ENCODE measurements at regions not wholly inside any gene's neighbourhood (a gene's known extent, or its start where the extent isn't known, plus 50 kb on each side); places are given as distances from the start of the nearest gene placed in this dataset.

DNA sequence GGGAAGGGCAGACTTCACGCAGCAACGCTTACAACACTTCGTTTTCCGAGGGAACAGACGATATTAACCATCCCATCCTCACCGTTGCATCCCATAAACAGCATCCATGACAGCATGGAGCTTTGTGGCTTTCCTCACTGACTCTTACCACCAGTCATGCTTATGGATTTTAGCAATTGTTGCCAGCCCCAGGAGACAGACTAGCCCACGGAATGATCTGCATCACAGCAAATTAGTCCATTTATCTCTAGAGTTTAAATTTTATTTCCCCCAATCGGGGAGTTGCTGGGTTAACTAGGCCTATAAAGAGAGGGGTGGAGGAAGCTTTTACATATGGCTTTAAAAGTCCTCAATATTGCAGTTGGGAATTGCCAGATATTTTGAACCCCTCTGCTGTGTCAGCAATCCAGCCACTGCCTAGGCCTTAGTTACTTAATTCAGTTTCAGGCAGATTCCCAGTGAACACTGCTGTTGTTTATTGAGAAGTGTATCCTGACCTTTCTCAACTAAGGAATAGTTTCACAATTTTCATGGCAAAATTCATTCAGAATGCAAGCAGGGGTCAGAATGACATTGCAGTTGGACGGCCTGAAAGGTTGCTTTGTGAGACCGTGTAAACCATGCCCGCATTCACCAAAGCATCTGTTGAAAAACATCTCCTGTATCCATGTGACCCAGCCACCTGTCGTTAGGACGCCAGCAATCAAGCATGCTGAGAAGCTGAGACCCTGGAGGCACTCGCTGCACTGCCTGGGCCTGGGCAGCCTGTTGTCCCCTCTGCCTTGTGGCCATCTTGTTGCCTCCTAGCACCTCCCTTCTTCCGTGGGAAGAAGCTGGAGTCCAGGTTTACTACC is 397.4 kb upstream of the TPM1 start:
- H3K4me1 ChIP-seq, result peaks cover 0 to 6% of the 10 kb centered on the region in 2 donors
- no peaks in the 10 kb centered on the region for H3K27me3 ChIP-seq
- no peak overlapping the region for H3K27ac ChIP-seq
- no peaks in the 10 kb centered on the region for H3K9me3 ChIP-seq
- no peaks in the 10 kb centered on the region for H3K36me3 ChIP-seq
- DNase-seq (ENCODE audit: low spot score in 2 of 2), result no peak
- no peak for TF ChIP-seq CTCF (IDR thresholded peaks at IDR 0.05)
- intact Hi-C loops (cut with DNase I), result no loop called here
- no peak overlapping the region for H3K4me3 ChIP-seq

GRCh38 chr15:62647202-62647842 is 395.2 kb upstream of the TPM1 start:
- Histone ChIP-seq H3K4me1 (no peaks in the 10 kb centered on the region), H3K4me3 (no peak overlapping the region), H3K36me3 (peaks cover 0 to 4% of the 10 kb centered on the region in 2 donors), H3K27me3 (no peaks in the 10 kb centered on the region), H3K9me3 (no peaks in the 10 kb centered on the region), H3K27ac (no peak overlapping the region)
- intact Hi-C loops (cut with DNase I), result no loop called here
- no peak for TF ChIP-seq CTCF (IDR thresholded peaks at IDR 0.05)
- no peak for DNase-seq (ENCODE audit: low spot score in 2 of 2)

- DNase-seq (ENCODE audit: low spot score in 2 of 2), result no peak
- Histone ChIP-seq H3K27ac (no peak overlapping the region), H3K4me3 (no peak overlapping the region), H3K4me1 (no peaks in the 10 kb centered on the region), H3K9me3 (no peaks in the 10 kb centered on the region), H3K36me3 (peaks cover 5 to 10% of the 10 kb centered on the region in 2 donors), H3K27me3 (no peaks in the 10 kb centered on the region)
- TF ChIP-seq CTCF (IDR thresholded peaks at IDR 0.05), result no peak
- intact Hi-C loops (cut with DNase I), result loop anchor here (2.0 kb wide), 1 partner anchor 257 kb away; the partner anchor contains the start of gene TLN2
These were observed 394.6 kb upstream of the TPM1 start for GRCh38 chr15:62647843-62648505.

DNA sequence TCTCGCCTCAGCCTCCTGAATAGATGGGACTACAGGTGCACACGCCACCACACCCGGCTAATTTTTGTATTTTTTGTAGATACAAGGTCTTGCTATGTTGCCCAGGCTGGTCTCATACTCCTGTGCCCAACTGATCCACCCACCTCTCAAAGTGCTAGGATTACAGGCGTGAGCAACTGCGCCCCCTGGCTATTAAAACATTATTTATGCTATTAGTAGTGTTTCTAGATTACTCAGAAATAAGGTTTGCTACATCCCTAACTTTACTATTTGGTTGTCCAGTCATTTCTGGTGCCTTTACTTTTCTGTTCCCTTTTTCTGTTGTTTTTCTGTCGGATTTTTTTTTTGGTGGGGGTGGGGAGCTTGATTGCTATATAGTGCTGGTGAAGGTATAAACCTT is 393.6 kb upstream of the TPM1 start:
- peaks cover 13 to 20% of the 10 kb centered on the region in 2 donors for H3K36me3 ChIP-seq
- no peaks in the 10 kb centered on the region for H3K27me3 ChIP-seq
- H3K27ac ChIP-seq, result peak overlapping the region; percentile 28 to 33
- H3K4me1 ChIP-seq, result no peaks in the 10 kb centered on the region
- no peaks in the 10 kb centered on the region for H3K9me3 ChIP-seq
- no peak overlapping the region for H3K4me3 ChIP-seq
- intact Hi-C loops (cut with DNase I), result loop anchor here (2.0 kb wide), 1 partner anchor 258 kb away; the partner anchor contains the start of gene TLN2
- peak; percentile 21 to 58 (median 55) for TF ChIP-seq CTCF (IDR thresholded peaks at IDR 0.05)
- DNase-seq (ENCODE audit: low spot score in 2 of 2), result no peak

DNA sequence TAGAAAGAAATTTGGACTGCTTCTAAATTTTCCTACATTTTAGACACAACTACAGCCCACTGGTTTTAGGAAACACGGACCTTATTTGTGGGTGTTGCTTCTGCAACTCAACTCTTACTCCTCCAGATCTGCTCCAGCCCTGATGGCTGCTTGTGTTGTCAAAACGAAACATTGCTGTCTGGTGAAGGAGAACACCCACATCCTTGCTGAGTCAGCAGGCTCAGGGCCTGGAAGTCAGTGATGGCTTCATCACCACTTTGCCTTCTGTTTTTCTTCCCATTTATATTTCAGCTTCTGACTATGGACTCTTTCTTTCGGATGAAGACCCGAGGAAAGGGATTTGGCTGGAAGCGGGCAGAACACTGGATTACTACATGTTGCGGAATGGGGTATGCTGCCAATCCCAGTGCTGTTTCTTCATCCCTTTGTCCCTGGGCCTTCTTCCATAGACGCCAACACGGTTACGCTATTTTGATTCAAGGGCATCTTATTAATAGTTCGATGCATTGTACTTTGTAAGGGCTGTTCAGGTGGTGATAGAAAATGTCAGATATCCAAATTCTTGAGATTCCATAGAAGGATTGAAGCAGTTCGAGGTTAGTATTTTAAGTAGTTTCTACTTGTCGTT is 392.6 kb upstream of the TPM1 start:
- TF ChIP-seq CTCF (IDR thresholded peaks at IDR 0.05), result no peak
- no peak overlapping the region for H3K4me3 ChIP-seq
- no peak for DNase-seq (ENCODE audit: low spot score in 2 of 2)
- peaks cover 18 to 27% of the 10 kb centered on the region in 2 donors for H3K36me3 ChIP-seq
- no peaks in the 10 kb centered on the region for H3K4me1 ChIP-seq
- intact Hi-C loops (cut with DNase I), result loop anchor here (2.0 kb wide), 1 partner anchor 259 kb away; the partner anchor contains the start of gene TLN2
- no peaks in the 10 kb centered on the region for H3K27me3 ChIP-seq
- H3K9me3 ChIP-seq, result no peaks in the 10 kb centered on the region
- peak overlapping the region; percentile 28 to 33 for H3K27ac ChIP-seq

Measured in ascending aorta (tissue), 2 donors.